ENCODE measurements at regions not wholly inside any gene's neighbourhood (a gene's known extent, or its start where the extent isn't known, plus 50 kb on each side); places are given as distances from the start of the nearest gene placed in this dataset.

- Histone ChIP-seq H3K27ac (ENCODE audit: low read length) (no peak overlapping the region), H4K20me1 (ENCODE audit: insufficient read depth) (no peaks in the 10 kb centered on the region), H3K9me2 (ENCODE audit: insufficient read depth, low read length) (no peaks in the 10 kb centered on the region), H3F3A (ENCODE audit: insufficient read depth, low read length, poor library complexity, severe bottlenecking) (no peaks in the 10 kb centered on the region), H3K27me3 (ENCODE audit: insufficient read depth, low read depth, low read length) (no peaks in the 10 kb centered on the region), H3K79me2 (replicated peaks; ENCODE audit: insufficient read depth, low read length) (no peaks in the 10 kb centered on the region), H2AFZ (ENCODE audit: low read depth, low read length) (no peak overlapping the region), H3K9me3 (ENCODE audit: low read length) (no peaks in the 10 kb centered on the region), H3K4me3 (ENCODE audit: low read length) (no peak overlapping the region), H3K9ac (ENCODE audit: low read length) (no peak overlapping the region), H3K36me3 (ENCODE audit: insufficient read depth, low read length) (no peaks in the 10 kb centered on the region), H3K4me2 (ENCODE audit: low read length) (no peak overlapping the region)
- no peak for TF ChIP-seq SMC3 (conservative IDR thresholded peaks at IDR 0.05; ENCODE audit: poor library complexity)
These were observed 65.1 kb upstream of the TNRC6B start for GRCh38 chr22:40112595-40112994.

- Histone ChIP-seq H3K79me2 (replicated peaks; ENCODE audit: insufficient read depth, low read length) (no peaks in the 10 kb centered on the region), H2AFZ (ENCODE audit: low read depth, low read length) (no peak overlapping the region)
These were observed 64.0 kb upstream of the TNRC6B start for GRCh38 chr22:40113696-40114095.

GRCh38 chr22:40114411-40114810, 63.3 kb upstream of the TNRC6B start:
- H3K9ac ChIP-seq (ENCODE audit: low read length): no peak overlapping the region
- H2AFZ ChIP-seq (ENCODE audit: low read depth, low read length): no peak overlapping the region
- no peak overlapping the region for H3K27ac ChIP-seq (ENCODE audit: low read length)
- no peaks in the 10 kb centered on the region for H3K27me3 ChIP-seq (ENCODE audit: insufficient read depth, low read depth, low read length)
- TF ChIP-seq CTCF (IDR thresholded peaks at IDR 0.05; ENCODE audit: poor library complexity, severe bottlenecking): no peak
- TF ChIP-seq EP300 (conservative IDR thresholded peaks at IDR 0.05; ENCODE audit: poor library complexity, severe bottlenecking): no peak
- no peak for TF ChIP-seq MXI1 (conservative IDR thresholded peaks at IDR 0.05; ENCODE audit: poor library complexity, severe bottlenecking)
- no peak for TF ChIP-seq POLR2AphosphoS5 (IDR thresholded peaks at IDR 0.05)
- TF ChIP-seq SMC3 (conservative IDR thresholded peaks at IDR 0.05; ENCODE audit: poor library complexity): no peak
- no peak for TF ChIP-seq EZH2 (IDR thresholded peaks at IDR 0.05; ENCODE audit: borderline replicate concordance, insufficient read depth, low read length, poor library complexity, severe bottlenecking)
- TF ChIP-seq TAF1 (IDR thresholded peaks at IDR 0.05; ENCODE audit: low read depth): no peak
- H4K20me1 ChIP-seq (ENCODE audit: insufficient read depth): no peaks in the 10 kb centered on the region
- no peaks in the 10 kb centered on the region for H3K9me2 ChIP-seq (ENCODE audit: insufficient read depth, low read length)
- H3K79me2 ChIP-seq (replicated peaks; ENCODE audit: insufficient read depth, low read length): no peaks in the 10 kb centered on the region
- no peaks in the 10 kb centered on the region for H3K36me3 ChIP-seq (ENCODE audit: insufficient read depth, low read length)
- no peaks in the 10 kb centered on the region for H3K9me3 ChIP-seq (ENCODE audit: low read length)
- no peaks in the 10 kb centered on the region for H3F3A ChIP-seq (ENCODE audit: insufficient read depth, low read length, poor library complexity, severe bottlenecking)
- no peak overlapping the region for H3K4me3 ChIP-seq (ENCODE audit: low read length)
- no peak overlapping the region for H3K4me2 ChIP-seq (ENCODE audit: low read length)

More at GRCh38 chr22:40113696-40114095, 64.0 kb upstream of the TNRC6B start:
- Histone ChIP-seq H3K9ac (ENCODE audit: low read length) (no peak overlapping the region), H3K4me2 (ENCODE audit: low read length) (no peak overlapping the region), H3K4me3 (ENCODE audit: low read length) (no peak overlapping the region), H3F3A (ENCODE audit: insufficient read depth, low read length, poor library complexity, severe bottlenecking) (no peaks in the 10 kb centered on the region), H3K27me3 (ENCODE audit: insufficient read depth, low read depth, low read length) (no peaks in the 10 kb centered on the region), H3K27ac (ENCODE audit: low read length) (no peak overlapping the region), H4K20me1 (ENCODE audit: insufficient read depth) (no peaks in the 10 kb centered on the region), H3K36me3 (ENCODE audit: insufficient read depth, low read length) (no peaks in the 10 kb centered on the region), H3K9me2 (ENCODE audit: insufficient read depth, low read length) (no peaks in the 10 kb centered on the region), H3K9me3 (ENCODE audit: low read length) (no peaks in the 10 kb centered on the region)
- no peak for TF ChIP-seq EP300 (conservative IDR thresholded peaks at IDR 0.05; ENCODE audit: poor library complexity, severe bottlenecking)

GRCh38 chr22:40116496-40117200, 61.1 kb upstream of the TNRC6B start:
- H3F3A ChIP-seq (ENCODE audit: insufficient read depth, low read length, poor library complexity, severe bottlenecking): no peaks in the 10 kb centered on the region
- H3K27me3 ChIP-seq (ENCODE audit: insufficient read depth, low read depth, low read length): no peaks in the 10 kb centered on the region
- no peaks in the 10 kb centered on the region for H4K20me1 ChIP-seq (ENCODE audit: insufficient read depth)
- H3K4me2 ChIP-seq (ENCODE audit: low read length): no peak overlapping the region
- no peaks in the 10 kb centered on the region for H3K9me3 ChIP-seq (ENCODE audit: low read length)
- H3K4me3 ChIP-seq (ENCODE audit: low read length): no peak overlapping the region
- H3K9ac ChIP-seq (ENCODE audit: low read length): no peak overlapping the region
- H3K79me2 ChIP-seq (replicated peaks; ENCODE audit: insufficient read depth, low read length): no peaks in the 10 kb centered on the region
- no peaks in the 10 kb centered on the region for H3K36me3 ChIP-seq (ENCODE audit: insufficient read depth, low read length)
- no peak overlapping the region for H2AFZ ChIP-seq (ENCODE audit: low read depth, low read length)
- H3K9me2 ChIP-seq (ENCODE audit: insufficient read depth, low read length): no peaks in the 10 kb centered on the region
- H3K27ac ChIP-seq (ENCODE audit: low read length): no peak overlapping the region
- TF ChIP-seq REST (IDR thresholded peaks at IDR 0.05; ENCODE audit: borderline replicate concordance): no peak
- no peak for TF ChIP-seq RAD21 (conservative IDR thresholded peaks at IDR 0.05)
- TF ChIP-seq EP300 (conservative IDR thresholded peaks at IDR 0.05; ENCODE audit: poor library complexity, severe bottlenecking): no peak
- TF ChIP-seq POLR2AphosphoS5 (IDR thresholded peaks at IDR 0.05): no peak
- TF ChIP-seq SMC3 (conservative IDR thresholded peaks at IDR 0.05; ENCODE audit: poor library complexity): no peak
- no peak for TF ChIP-seq CTCF (IDR thresholded peaks at IDR 0.05; ENCODE audit: poor library complexity, severe bottlenecking)
- no peak for TF ChIP-seq TAF1 (IDR thresholded peaks at IDR 0.05; ENCODE audit: low read depth)
- TF ChIP-seq EZH2 (IDR thresholded peaks at IDR 0.05; ENCODE audit: borderline replicate concordance, insufficient read depth, low read length, poor library complexity, severe bottlenecking): no peak

Data from neural cell (in vitro differentiated cells).